ENCODE measurements at regions not wholly inside any gene's neighbourhood (a gene's known extent, or its start where the extent isn't known, plus 50 kb on each side); places are given as distances from the start of the nearest gene placed in this dataset.
"Not testable (repeated sequence)": the region's sequence is repeated elsewhere in the genome, so short reads cannot be mapped to it uniquely, and the experiment has no call there.

- DNase-seq (ENCODE audit: low read depth): no peak
Observed at GRCh38 chr3:150242220-150242936, 165.7 kb upstream of the TSC22D2 start.

- no peak for DNase-seq (ENCODE audit: low read depth)
Observed at GRCh38 chr3:150240891-150241290, 167.2 kb upstream of the TSC22D2 start.

- no peak for DNase-seq (ENCODE audit: low read depth)
Observed at GRCh38 chr3:150239766-150240165, 168.3 kb upstream of the TSC22D2 start.

- DNase-seq (ENCODE audit: low read depth): no peak
Observed at GRCh38 chr3:150238995-150239619, 169.0 kb upstream of the TSC22D2 start.

GRCh38 chr3:150238048-150238802 is 169.9 kb upstream of the TSC22D2 start:
- no peak for DNase-seq (ENCODE audit: low read depth)

GRCh38 chr3:150237490-150237889 is 170.6 kb upstream of the TSC22D2 start:
- no peak for DNase-seq (ENCODE audit: low read depth)

- no peak for DNase-seq (ENCODE audit: low read depth)
Observed at GRCh38 chr3:150236316-150237082, 171.6 kb upstream of the TSC22D2 start.

- no peak for DNase-seq (ENCODE audit: low read depth)
Observed at GRCh38 chr3:150235799-150236198, 172.3 kb upstream of the TSC22D2 start.

GRCh38 chr3:150232992-150233451 is 175.1 kb upstream of the TSC22D2 start:
- DNase-seq (ENCODE audit: low read depth): no peak

- no peak for DNase-seq (ENCODE audit: low read depth)
Observed at GRCh38 chr3:150230037-150230436, 178.1 kb upstream of the TSC22D2 start.

GRCh38 chr3:150228626-150229025 is 179.5 kb upstream of the TSC22D2 start:
- not testable (repeated sequence) for DNase-seq (ENCODE audit: low read depth)

- DNase-seq (ENCODE audit: low read depth): no peak
Observed at GRCh38 chr3:150227839-150228238, 180.3 kb upstream of the TSC22D2 start.

GRCh38 chr3:150225986-150226385 is 182.1 kb upstream of the TSC22D2 start:
- no peak for DNase-seq (ENCODE audit: low read depth)

GRCh38 chr3:150223558-150223957 is 184.5 kb upstream of the TSC22D2 start:
- no peak for DNase-seq (ENCODE audit: low read depth)

GRCh38 chr3:150222691-150223489 is 185.2 kb upstream of the TSC22D2 start:
- DNase-seq (ENCODE audit: low read depth): no peak

GRCh38 chr3:150221904-150222523 is 186.1 kb upstream of the TSC22D2 start:
- no peak for DNase-seq (ENCODE audit: low read depth)

- no peak for DNase-seq (ENCODE audit: low read depth)
Observed at GRCh38 chr3:150220799-150221198, 187.3 kb upstream of the TSC22D2 start.

GRCh38 chr3:150220041-150220440 is 188.1 kb upstream of the TSC22D2 start:
- DNase-seq (ENCODE audit: low read depth): no peak

- DNase-seq (ENCODE audit: low read depth): no peak
Observed at GRCh38 chr3:150218841-150219240, 189.3 kb upstream of the TSC22D2 start.

- DNase-seq (ENCODE audit: low read depth): no peak
Observed at GRCh38 chr3:150218236-150218635, 189.9 kb upstream of the TSC22D2 start.

- no peak for DNase-seq (ENCODE audit: low read depth)
Observed at GRCh38 chr3:150217691-150218090, 190.4 kb upstream of the TSC22D2 start.
